ENCODE measurements at regions not wholly inside any gene's neighbourhood (a gene's known extent, or its start where the extent isn't known, plus 50 kb on each side); places are given as distances from the start of the nearest gene placed in this dataset.

DNA sequence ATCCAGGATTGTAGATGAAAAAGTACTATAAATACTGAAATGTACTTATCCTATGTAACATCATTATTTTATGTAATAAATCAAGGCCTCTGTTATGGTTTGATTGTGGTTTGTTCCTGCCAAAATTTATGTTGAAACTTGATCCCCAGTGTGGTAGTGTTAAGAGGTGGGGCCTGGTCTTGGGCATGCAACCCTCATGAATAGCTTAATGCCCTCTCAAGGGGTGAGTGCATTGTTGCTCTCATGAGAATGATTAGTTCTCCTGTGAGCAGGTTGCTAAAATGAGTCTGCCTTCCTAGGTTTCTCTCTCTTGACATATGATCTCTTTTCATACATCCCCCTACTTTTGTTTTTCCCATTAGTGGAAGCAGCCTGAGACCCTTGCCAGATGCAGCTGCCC, 915.4 kb downstream of the TSN start:
- TF ChIP-seq, protein P1, sequence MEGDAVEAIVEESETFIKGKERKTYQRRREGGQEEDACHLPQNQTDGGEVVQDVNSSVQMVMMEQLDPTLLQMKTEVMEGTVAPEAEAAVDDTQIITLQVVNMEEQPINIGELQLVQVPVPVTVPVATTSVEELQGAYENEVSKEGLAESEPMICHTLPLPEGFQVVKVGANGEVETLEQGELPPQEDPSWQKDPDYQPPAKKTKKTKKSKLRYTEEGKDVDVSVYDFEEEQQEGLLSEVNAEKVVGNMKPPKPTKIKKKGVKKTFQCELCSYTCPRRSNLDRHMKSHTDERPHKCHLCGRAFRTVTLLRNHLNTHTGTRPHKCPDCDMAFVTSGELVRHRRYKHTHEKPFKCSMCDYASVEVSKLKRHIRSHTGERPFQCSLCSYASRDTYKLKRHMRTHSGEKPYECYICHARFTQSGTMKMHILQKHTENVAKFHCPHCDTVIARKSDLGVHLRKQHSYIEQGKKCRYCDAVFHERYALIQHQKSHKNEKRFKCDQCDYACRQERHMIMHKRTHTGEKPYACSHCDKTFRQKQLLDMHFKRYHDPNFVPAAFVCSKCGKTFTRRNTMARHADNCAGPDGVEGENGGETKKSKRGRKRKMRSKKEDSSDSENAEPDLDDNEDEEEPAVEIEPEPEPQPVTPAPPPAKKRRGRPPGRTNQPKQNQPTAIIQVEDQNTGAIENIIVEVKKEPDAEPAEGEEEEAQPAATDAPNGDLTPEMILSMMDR (IDR thresholded peaks at IDR 0.05): no peak
- TF ChIP-seq POLR2A (IDR thresholded peaks at IDR 0.05): no peak

All from esophagus squamous epithelium (tissue), 4 donors.